Keratinocyte (primary cell): ENCODE measurements at regions not wholly inside any gene's neighbourhood (a gene's known extent, or its start where the extent isn't known, plus 50 kb on each side); places are given as distances from the start of the nearest gene placed in this dataset.

Experiments used
- DNase-seq: peaks from one replicate; pipeline ENCODE4 v3.0.0-alpha.2; 2011; ENCODE audit warnings: low read depth, missing footprints, low spot score
- FAIRE-seq: peaks from 2 replicates; lab custom pipeline; 2011; peaks lifted over from hg19 to GRCh38; lab: Jason Lieb, UNC
- H2AFZ ChIP-seq: 2 replicates; pipeline ENCODE4 v1.6.0; 2012; ENCODE audit warnings: low read length, control low read depth, inconsistent platforms; ENCODE audit not compliant: control insufficient read depth
- H3K27ac ChIP-seq: 2 replicates; pipeline ENCODE4 v1.5.1; 2011; ENCODE audit warnings: low read length; ENCODE audit not compliant: control insufficient read depth, insufficient read depth
- H3K27me3 ChIP-seq: 3 replicates; pipeline ENCODE4 v1.6.0; 2011; ENCODE audit warnings: low read length; ENCODE audit not compliant: control insufficient read depth, insufficient read depth; ENCODE audit errors: extremely low read depth
- H3K36me3 ChIP-seq, 2 experiments: 2 replicates in 1 of 2; 3 replicates in 1 of 2; pipeline ENCODE4 v1.5.1; 2011; ENCODE audit warnings: low read length in 2 of 2, mild to moderate bottlenecking in 1 of 2; ENCODE audit not compliant: control insufficient read depth in 2 of 2, insufficient read depth in 2 of 2; ENCODE audit errors: extremely low read depth in 1 of 2
- H3K4me1 ChIP-seq: 3 replicates; pipeline ENCODE4 v1.5.1; 2011; ENCODE audit warnings: low read length; ENCODE audit not compliant: control insufficient read depth, insufficient read depth; ENCODE audit errors: extremely low read depth
- H3K4me2 ChIP-seq: 3 replicates; pipeline ENCODE4 v1.6.0; 2011; ENCODE audit warnings: low read depth, low read length; ENCODE audit not compliant: control insufficient read depth, insufficient read depth; ENCODE audit errors: extremely low read depth
- H3K4me3 ChIP-seq, 3 experiments: fragments of 200-600 bp in 1 of 3; sonication (generic) in 1 of 3; 2 replicates in 2 of 3; 3 replicates in 1 of 3; pipeline ENCODE4 v1.5.1; 2011 to 2016; ENCODE audit warnings: low read length in 3 of 3, mild to moderate bottlenecking in 3 of 3, control low read depth in 2 of 3, inconsistent platforms in 1 of 3, low read depth in 1 of 3, mixed read lengths in 1 of 3, mixed run types in 1 of 3, moderate library complexity in 1 of 3; ENCODE audit not compliant: control insufficient read depth in 2 of 3, insufficient read depth in 2 of 3; ENCODE audit errors: extremely low read depth in 1 of 3
- H3K79me2 ChIP-seq: 2 replicates; pipeline ENCODE4 v1.6.0; 2012; ENCODE audit warnings: low read length; ENCODE audit not compliant: control insufficient read depth, insufficient read depth
- H3K9ac ChIP-seq: 3 replicates; pipeline ENCODE4 v1.6.0; 2011; ENCODE audit warnings: low read length; ENCODE audit not compliant: control insufficient read depth, insufficient read depth; ENCODE audit errors: extremely low read depth
- H3K9me1 ChIP-seq: 3 replicates; pipeline ENCODE4 v1.6.0; 2011; ENCODE audit warnings: low read length; ENCODE audit not compliant: control insufficient read depth, insufficient read depth; ENCODE audit errors: extremely low read depth
- H3K9me3 ChIP-seq: 2 replicates; pipeline ENCODE4 v1.5.1; 2012; ENCODE audit warnings: low read depth, low read length; ENCODE audit not compliant: control insufficient read depth
- H4K20me1 ChIP-seq: 3 replicates; pipeline ENCODE4 v1.6.0; 2011; ENCODE audit warnings: low read length; ENCODE audit not compliant: control insufficient read depth, insufficient read depth; ENCODE audit errors: extremely low read depth
- EZH2 ChIP-seq: IDR thresholded peaks from one replicate; pipeline ENCODE4 v1.6.1; 2012; ENCODE audit warnings: inconsistent platforms, mild to moderate bottlenecking, low read length, moderate library complexity
- dilution Hi-C: fragments of 300-500 bp; cut with MboI; formaldehyde crosslinking; loops from one replicate; pipeline ENCODE4 v1.7.0; 2020; ENCODE audit warnings: low sequenced_read_pairs; ENCODE audit not compliant: extremely low pct_ligation_motif_present
- TF ChIP-seq, protein P1 (sequence below), 3 experiments: IDR thresholded peaks in 1 of 3; conservative IDR thresholded peaks in 1 of 3; optimal IDR thresholded peaks in 1 of 3; 2 replicates in 2 of 3; 3 replicates in 1 of 3; pipeline versions ENCODE3 to v1.5.1; 2011; ENCODE audit warnings: low read length in 3 of 3, mild to moderate bottlenecking in 3 of 3, moderate library complexity in 2 of 3, control low read depth in 1 of 3, inconsistent platforms in 1 of 3; ENCODE audit not compliant: insufficient read depth in 2 of 3; ENCODE audit errors: extremely low read depth in 1 of 3

DNA sequence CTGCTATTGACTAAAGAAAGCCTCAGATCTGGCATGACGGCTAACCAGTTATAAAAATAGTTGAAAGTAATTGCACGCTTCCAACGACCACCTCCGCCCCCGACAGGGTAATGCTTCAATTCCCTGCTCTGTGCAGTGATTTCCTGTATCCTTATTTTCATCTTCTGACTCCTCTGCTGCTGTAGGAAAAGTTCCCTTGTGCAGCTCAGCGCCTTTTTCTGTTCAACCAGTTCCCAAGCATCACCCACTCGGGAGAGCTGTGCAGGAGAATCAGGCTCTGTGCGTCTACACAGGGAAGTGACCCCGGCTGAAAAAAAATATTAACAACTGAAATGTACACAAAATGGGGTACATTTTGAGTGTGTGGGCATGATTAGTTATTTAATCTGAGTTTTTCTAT, 91.3 kb upstream of the COPS8 start:
- DNase-seq, result no peak

DNA sequence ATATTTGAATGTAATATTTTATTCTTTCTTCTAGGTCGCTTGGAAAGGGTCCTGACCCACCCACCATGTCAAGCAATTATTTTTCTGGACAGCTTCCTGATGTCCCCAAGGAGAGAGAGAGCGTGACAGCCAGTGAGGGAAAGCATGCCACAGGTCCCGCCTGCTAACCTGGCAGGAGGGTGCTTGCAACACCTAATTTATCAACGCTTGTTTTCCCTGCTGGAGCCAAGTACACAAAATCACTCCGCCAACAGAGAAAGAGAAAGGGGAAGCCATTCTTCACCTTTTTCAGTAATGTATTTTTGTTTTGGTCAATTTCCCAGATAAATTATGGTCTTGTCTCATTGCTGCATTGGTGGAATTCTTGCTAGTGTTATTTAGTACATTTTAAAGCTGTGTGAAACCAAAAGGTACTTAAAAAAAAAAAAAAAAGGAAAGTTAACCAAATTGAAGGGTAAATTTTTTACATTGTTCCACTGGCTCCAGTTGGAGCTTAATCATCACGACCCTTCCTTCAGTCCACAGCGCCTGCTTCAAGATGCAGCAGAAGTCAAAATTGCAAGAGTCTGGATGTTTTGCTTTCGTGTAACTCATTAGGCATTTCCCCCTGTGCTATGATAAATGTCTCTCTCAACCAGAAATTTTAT, 88.5 kb upstream of the COPS8 start:
- H3K79me2 ChIP-seq, result no peaks in the 10 kb centered on the region
- no peak overlapping the region for H3K27ac ChIP-seq
- no peaks in the 10 kb centered on the region for H3K36me3 ChIP-seq
- H4K20me1 ChIP-seq, result no peaks in the 10 kb centered on the region
- H3K4me3 ChIP-seq, result no peak overlapping the region
- H3K9me1 ChIP-seq, result no peaks in the 10 kb centered on the region
- H3K9me3 ChIP-seq, result no peaks in the 10 kb centered on the region
- H3K4me2 ChIP-seq, result no peak overlapping the region
- no peak overlapping the region for H3K9ac ChIP-seq
- H3K4me1 ChIP-seq, result no peaks in the 10 kb centered on the region
- no peak for DNase-seq
- FAIRE-seq, result no peak
- TF ChIP-seq EZH2, result no peak
- TF ChIP-seq, protein P1, sequence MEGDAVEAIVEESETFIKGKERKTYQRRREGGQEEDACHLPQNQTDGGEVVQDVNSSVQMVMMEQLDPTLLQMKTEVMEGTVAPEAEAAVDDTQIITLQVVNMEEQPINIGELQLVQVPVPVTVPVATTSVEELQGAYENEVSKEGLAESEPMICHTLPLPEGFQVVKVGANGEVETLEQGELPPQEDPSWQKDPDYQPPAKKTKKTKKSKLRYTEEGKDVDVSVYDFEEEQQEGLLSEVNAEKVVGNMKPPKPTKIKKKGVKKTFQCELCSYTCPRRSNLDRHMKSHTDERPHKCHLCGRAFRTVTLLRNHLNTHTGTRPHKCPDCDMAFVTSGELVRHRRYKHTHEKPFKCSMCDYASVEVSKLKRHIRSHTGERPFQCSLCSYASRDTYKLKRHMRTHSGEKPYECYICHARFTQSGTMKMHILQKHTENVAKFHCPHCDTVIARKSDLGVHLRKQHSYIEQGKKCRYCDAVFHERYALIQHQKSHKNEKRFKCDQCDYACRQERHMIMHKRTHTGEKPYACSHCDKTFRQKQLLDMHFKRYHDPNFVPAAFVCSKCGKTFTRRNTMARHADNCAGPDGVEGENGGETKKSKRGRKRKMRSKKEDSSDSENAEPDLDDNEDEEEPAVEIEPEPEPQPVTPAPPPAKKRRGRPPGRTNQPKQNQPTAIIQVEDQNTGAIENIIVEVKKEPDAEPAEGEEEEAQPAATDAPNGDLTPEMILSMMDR (optimal IDR thresholded peaks at IDR 0.05 in 1 of 3, IDR thresholded peaks at IDR 0.05 in 1 of 3, conservative IDR thresholded peaks at IDR 0.05 in 1 of 3; ENCODE audit: extremely low read depth in 1 of 3, insufficient read depth in 2 of 3, low read length in 3 of 3), result no peak
- peaks cover 3% of the 10 kb centered on the region for H3K27me3 ChIP-seq
- no peak overlapping the region for H2AFZ ChIP-seq
- dilution Hi-C loops, result no loop called here

More for the DNA sequence above, 91.3 kb upstream of the COPS8 start:
- no peak overlapping the region for H3K27ac ChIP-seq
- dilution Hi-C loops, result no loop called here
- no peak overlapping the region for H3K4me2 ChIP-seq
- no peak overlapping the region for H3K9ac ChIP-seq
- H3K9me1 ChIP-seq, result no peaks in the 10 kb centered on the region
- no peak overlapping the region for H2AFZ ChIP-seq
- H3K9me3 ChIP-seq, result no peaks in the 10 kb centered on the region
- no peaks in the 10 kb centered on the region for H3K36me3 ChIP-seq
- peaks cover 3% of the 10 kb centered on the region for H3K27me3 ChIP-seq
- TF ChIP-seq EZH2, result no peak
- TF ChIP-seq, protein P1 (optimal IDR thresholded peaks at IDR 0.05 in 1 of 3, IDR thresholded peaks at IDR 0.05 in 1 of 3, conservative IDR thresholded peaks at IDR 0.05 in 1 of 3; ENCODE audit: extremely low read depth in 1 of 3, insufficient read depth in 2 of 3, low read length in 3 of 3), result no peak
- H3K4me3 ChIP-seq, result no peak overlapping the region
- FAIRE-seq, result no peak
- no peaks in the 10 kb centered on the region for H4K20me1 ChIP-seq
- H3K4me1 ChIP-seq, result no peaks in the 10 kb centered on the region
- no peaks in the 10 kb centered on the region for H3K79me2 ChIP-seq
